Left ventricle myocardium inferior (tissue), 1 donor: ENCODE measurements at regions not wholly inside any gene's neighbourhood (a gene's known extent, or its start where the extent isn't known, plus 50 kb on each side); places are given as distances from the start of the nearest gene placed in this dataset.
"Not testable (repeated sequence)": the region's sequence is repeated elsewhere in the genome, so short reads cannot be mapped to it uniquely, and the experiment has no call there.

Source experiments
- DNase-seq: peaks from one replicate; pipeline ENCODE4 v3.0.0-alpha.2; 2020
- H3K27ac ChIP-seq: fragments of 200-600 bp; replicated peaks from 2 replicates; pipeline ENCODE4 v1.8.0; 2021
- H3K27me3 ChIP-seq: fragments of 200-600 bp; 2 replicates; pipeline ENCODE4 v1.8.0; 2021; ENCODE audit warnings: low read depth
- H3K36me3 ChIP-seq: fragments of 200-600 bp; 2 replicates; pipeline ENCODE4 v1.8.0; 2021
- H3K4me1 ChIP-seq: fragments of 200-600 bp; 2 replicates; pipeline ENCODE4 v1.8.0; 2021
- H3K4me3 ChIP-seq: fragments of 200-600 bp; 2 replicates; pipeline ENCODE4 v1.8.0; 2021; ENCODE audit warnings: mild to moderate bottlenecking, moderate library complexity
- H3K9me3 ChIP-seq: fragments of 200-600 bp; replicated peaks from 2 replicates; pipeline ENCODE4 v1.8.0; 2021
- intact Hi-C: fragments of 100-400 bp; cut with micrococcal nuclease; formaldehyde crosslinking; loops from one replicate; pipeline ENCODE4 v1.11.0; 2022
- TF ChIP-seq, protein P1 (sequence below): fragments of 200-600 bp; IDR thresholded peaks from 2 replicates; pipeline ENCODE4 v1.8.0; 2021; ENCODE audit warnings: antibody characterized with exemption, mild to moderate bottlenecking, borderline replicate concordance
- donor health status: DM: no; HTN: yes; CAD: no; lungs with severe emphysema.

DNA sequence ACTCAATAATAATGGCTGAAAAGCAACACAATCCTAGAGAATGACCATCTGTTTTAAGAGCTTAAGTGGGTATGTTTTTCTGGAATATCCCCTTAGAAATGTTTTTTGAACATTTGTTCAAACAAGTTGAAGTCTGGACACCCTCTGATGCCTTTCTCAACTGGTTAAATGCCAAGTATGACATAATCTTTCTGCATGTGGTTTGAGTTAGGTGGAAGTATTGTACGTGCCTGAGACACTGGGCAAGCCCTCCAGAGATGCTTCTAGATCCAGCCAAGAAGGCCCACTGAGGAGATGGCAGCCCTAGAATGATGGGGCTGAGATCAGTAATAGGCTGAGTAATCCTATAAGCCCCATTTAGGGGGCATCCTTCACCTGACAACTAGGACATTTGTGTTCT is 493.1 kb downstream of the MAGEE1 start:
- H3K27me3 ChIP-seq, result no peaks in the 10 kb centered on the region
- H3K9me3 ChIP-seq, result no peaks in the 10 kb centered on the region
- no peak overlapping the region for H3K4me3 ChIP-seq
- H3K27ac ChIP-seq, result no peak overlapping the region
- TF ChIP-seq, protein P1, sequence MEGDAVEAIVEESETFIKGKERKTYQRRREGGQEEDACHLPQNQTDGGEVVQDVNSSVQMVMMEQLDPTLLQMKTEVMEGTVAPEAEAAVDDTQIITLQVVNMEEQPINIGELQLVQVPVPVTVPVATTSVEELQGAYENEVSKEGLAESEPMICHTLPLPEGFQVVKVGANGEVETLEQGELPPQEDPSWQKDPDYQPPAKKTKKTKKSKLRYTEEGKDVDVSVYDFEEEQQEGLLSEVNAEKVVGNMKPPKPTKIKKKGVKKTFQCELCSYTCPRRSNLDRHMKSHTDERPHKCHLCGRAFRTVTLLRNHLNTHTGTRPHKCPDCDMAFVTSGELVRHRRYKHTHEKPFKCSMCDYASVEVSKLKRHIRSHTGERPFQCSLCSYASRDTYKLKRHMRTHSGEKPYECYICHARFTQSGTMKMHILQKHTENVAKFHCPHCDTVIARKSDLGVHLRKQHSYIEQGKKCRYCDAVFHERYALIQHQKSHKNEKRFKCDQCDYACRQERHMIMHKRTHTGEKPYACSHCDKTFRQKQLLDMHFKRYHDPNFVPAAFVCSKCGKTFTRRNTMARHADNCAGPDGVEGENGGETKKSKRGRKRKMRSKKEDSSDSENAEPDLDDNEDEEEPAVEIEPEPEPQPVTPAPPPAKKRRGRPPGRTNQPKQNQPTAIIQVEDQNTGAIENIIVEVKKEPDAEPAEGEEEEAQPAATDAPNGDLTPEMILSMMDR, result no peak
- H3K4me1 ChIP-seq, result no peaks in the 10 kb centered on the region
- H3K36me3 ChIP-seq, result no peaks in the 10 kb centered on the region
- no peak for DNase-seq
- intact Hi-C loops, result no loop called here

- H3K9me3 ChIP-seq, result no peaks in the 10 kb centered on the region
- no peak overlapping the region for H3K27ac ChIP-seq
- no peaks in the 10 kb centered on the region for H3K36me3 ChIP-seq
- H3K4me3 ChIP-seq, result no peak overlapping the region
- TF ChIP-seq, protein P1, result no peak
- H3K4me1 ChIP-seq, result no peaks in the 10 kb centered on the region
- intact Hi-C loops, result no loop called here
- DNase-seq, result no peak
- no peaks in the 10 kb centered on the region for H3K27me3 ChIP-seq
Measured at GRCh38 chrX:76921176-76921575, 493.7 kb downstream of the MAGEE1 start.

- Histone ChIP-seq H3K27ac (no peak overlapping the region), H3K4me3 (no peak overlapping the region), H3K36me3 (no peaks in the 10 kb centered on the region), H3K27me3 (no peaks in the 10 kb centered on the region), H3K9me3 (no peaks in the 10 kb centered on the region), H3K4me1 (no peaks in the 10 kb centered on the region)
- intact Hi-C loops, result no loop called here
- TF ChIP-seq, protein P1, result no peak
- no peak for DNase-seq
Measured at GRCh38 chrX:76922100-76922499, 494.6 kb downstream of the MAGEE1 start.

GRCh38 chrX:76924616-76925015 is 497.1 kb downstream of the MAGEE1 start:
- DNase-seq, H3K36me3 ChIP-seq, intact Hi-C loops, H3K9me3 ChIP-seq, H3K27me3 ChIP-seq, H3K4me3 ChIP-seq, H3K27ac ChIP-seq, H3K4me1 ChIP-seq: not testable (repeated sequence)

GRCh38 chrX:76931518-76931917 is 504.0 kb downstream of the MAGEE1 start:
- DNase-seq, result no peak
- H3K4me1 ChIP-seq, result no peaks in the 10 kb centered on the region
- H3K9me3 ChIP-seq, result no peaks in the 10 kb centered on the region
- no peak overlapping the region for H3K27ac ChIP-seq
- H3K27me3 ChIP-seq, result no peaks in the 10 kb centered on the region
- TF ChIP-seq, protein P1, result no peak
- no peaks in the 10 kb centered on the region for H3K36me3 ChIP-seq
- no peak overlapping the region for H3K4me3 ChIP-seq
- intact Hi-C loops, result no loop called here

GRCh38 chrX:76957485-76957884 is 489.7 kb upstream of the FGF16 start:
- H3K9me3 ChIP-seq, result peaks cover 28% of the 10 kb centered on the region
- no peaks in the 10 kb centered on the region for H3K36me3 ChIP-seq
- H3K27me3 ChIP-seq, result no peaks in the 10 kb centered on the region
- no peak overlapping the region for H3K4me3 ChIP-seq
- intact Hi-C loops, result no loop called here
- H3K4me1 ChIP-seq, result no peaks in the 10 kb centered on the region
- TF ChIP-seq, protein P1, result no peak
- H3K27ac ChIP-seq, result no peak overlapping the region
- no peak for DNase-seq
